Stimulated activated CD4-positive, alpha-beta T cell treated with anti-CD3 and anti-CD28 coated beads, Interleukin-15, amount 100 ng/mL, for 48 hours (primary cell): ENCODE measurements at regions not wholly inside any gene's neighbourhood (a gene's known extent, or its start where the extent isn't known, plus 50 kb on each side); places are given as distances from the start of the nearest gene placed in this dataset.
"Not testable (repeated sequence)": the region's sequence is repeated elsewhere in the genome, so short reads cannot be mapped to it uniquely, and the experiment has no call there.

Experiments
- DNase-seq, 2 donors: peaks; one replicate each; pipeline ENCODE4 v3.0.0-alpha.2; 2020; ENCODE audit warnings: low read depth in 2 of 2

GRCh38 chr5:5751498-5751897 lies 329.0 kb downstream of the ICE1 start:
- DNase-seq: no peak

- DNase-seq: no peak
These were observed 318.9 kb downstream of the ICE1 start for GRCh38 chr5:5741418-5741817.

GRCh38 chr5:5739490-5739945 lies 317.0 kb downstream of the ICE1 start:
- DNase-seq: no peak

- no peak for DNase-seq
These were observed 316.5 kb downstream of the ICE1 start for GRCh38 chr5:5738797-5739489.

GRCh38 chr5:5736007-5736406 lies 313.5 kb downstream of the ICE1 start:
- no peak for DNase-seq

GRCh38 chr5:5733058-5733457 lies 310.6 kb downstream of the ICE1 start:
- DNase-seq: not testable (repeated sequence)

GRCh38 chr5:5726401-5726800 lies 303.9 kb downstream of the ICE1 start:
- no peak for DNase-seq

GRCh38 chr5:5721881-5722280 lies 299.4 kb downstream of the ICE1 start:
- no peak for DNase-seq

GRCh38 chr5:5719292-5719691 lies 296.8 kb downstream of the ICE1 start:
- no peak for DNase-seq

GRCh38 chr5:5716665-5717064 lies 294.2 kb downstream of the ICE1 start:
- no peak for DNase-seq

GRCh38 chr5:5711592-5711991 lies 289.1 kb downstream of the ICE1 start:
- DNase-seq: no peak

GRCh38 chr5:5711112-5711511 lies 288.6 kb downstream of the ICE1 start:
- no peak for DNase-seq

- no peak for DNase-seq
These were observed 288.0 kb downstream of the ICE1 start for GRCh38 chr5:5710471-5710870.

GRCh38 chr5:5708367-5708919 lies 286.0 kb downstream of the ICE1 start:
- no peak for DNase-seq

GRCh38 chr5:5705010-5705409 lies 282.5 kb downstream of the ICE1 start:
- DNase-seq: no peak

GRCh38 chr5:5704352-5704751 lies 281.9 kb downstream of the ICE1 start:
- no peak for DNase-seq

GRCh38 chr5:5702934-5703333 lies 280.5 kb downstream of the ICE1 start:
- no peak for DNase-seq

- no peak for DNase-seq
These were observed 278.1 kb downstream of the ICE1 start for GRCh38 chr5:5700549-5700948.

GRCh38 chr5:5699062-5699461 lies 276.6 kb downstream of the ICE1 start:
- DNase-seq: peak in 1 of 2 donors; percentile 1

- no peak for DNase-seq
These were observed 272.8 kb downstream of the ICE1 start for GRCh38 chr5:5695266-5695665.

- DNase-seq: no peak
These were observed 266.4 kb downstream of the ICE1 start for GRCh38 chr5:5688925-5689310.

GRCh38 chr5:5688194-5688924 lies 265.9 kb downstream of the ICE1 start:
- no peak for DNase-seq

GRCh38 chr5:5687113-5687512 lies 264.6 kb downstream of the ICE1 start:
- DNase-seq: no peak
